Activated T-cell treated with anti-CD3 and anti-CD28 coated beads, Interleukin-2, amount 50 U/mL, for 72 hours (primary cell): ENCODE measurements at regions not wholly inside any gene's neighbourhood (a gene's known extent, or its start where the extent isn't known, plus 50 kb on each side); places are given as distances from the start of the nearest gene placed in this dataset.

Experiments used
- ATAC-seq, 2 donors: fragments of 150-1000 bp; cut with Tn5 transposase; replicated peaks in 1 of 2; 2 replicates each; pipeline ENCODE4 v1.10.0; 2021; ENCODE audit warnings: moderate library complexity in 2 of 2, mild to moderate bottlenecking in 1 of 2
- DNase-seq, 2 donors: peaks; one replicate each; pipeline ENCODE4 v3.0.0; 2021 to 2022; ENCODE audit warnings: mixed read lengths in 1 of 2
- H3K27ac Mint-ChIP-seq: one replicate; pipeline ENCODE4 v1.8.0; 2022; ENCODE audit warnings: mild to moderate bottlenecking, moderate library complexity, mixed read lengths
- H3K27me3 Mint-ChIP-seq: one replicate; pipeline ENCODE4 v1.8.0; 2022; ENCODE audit warnings: low read depth, mixed read lengths
- H3K36me3 Mint-ChIP-seq, 2 donors: one replicate each; pipeline ENCODE4 v1.8.0; 2022; ENCODE audit warnings: mixed read lengths in 2 of 2, mild to moderate bottlenecking in 1 of 2; ENCODE audit not compliant: insufficient read depth in 2 of 2
- H3K4me1 Mint-ChIP-seq: one replicate; pipeline ENCODE4 v1.8.0; 2022; ENCODE audit warnings: low read depth, mixed read lengths
- H3K4me3 Mint-ChIP-seq, 2 donors: one replicate each; pipeline ENCODE4 v1.8.0; 2022; ENCODE audit warnings: mild to moderate bottlenecking in 2 of 2, mixed read lengths in 2 of 2, moderate library complexity in 2 of 2
- H3K9me3 Mint-ChIP-seq, 2 donors: one replicate each; pipeline ENCODE4 v1.8.0; 2022; ENCODE audit warnings: mixed read lengths in 2 of 2

- H3K27me3 Mint-ChIP-seq: no peaks in the 10 kb centered on the region
- H3K4me1 Mint-ChIP-seq: no peaks in the 10 kb centered on the region
- H3K27ac Mint-ChIP-seq: no peak overlapping the region
- H3K36me3 Mint-ChIP-seq: no peaks in the 10 kb centered on the region
- no peak for ATAC-seq
- DNase-seq: no peak
- H3K9me3 Mint-ChIP-seq: peaks cover 0 to 3% of the 10 kb centered on the region in 2 donors
- H3K4me3 Mint-ChIP-seq: no peak overlapping the region
Measured at GRCh38 chr3:94564247-94564646, 501.4 kb downstream of the NSUN3 start.

- DNase-seq (no peak), ATAC-seq (no peak)
- Mint-ChIP-seq H3K27me3 (no peaks in the 10 kb centered on the region), H3K27ac (no peak overlapping the region), H3K4me3 (no peak overlapping the region), H3K9me3 (peaks cover 0 to 3% of the 10 kb centered on the region in 2 donors), H3K36me3 (no peaks in the 10 kb centered on the region), H3K4me1 (no peaks in the 10 kb centered on the region)
Measured at GRCh38 chr3:94568041-94568440, 505.2 kb downstream of the NSUN3 start.

GRCh38 chr3:94573337-94573736 is 510.5 kb downstream of the NSUN3 start:
- Mint-ChIP-seq H3K4me3 (no peak overlapping the region), H3K27me3 (no peaks in the 10 kb centered on the region), H3K9me3 (peaks cover 0 to 3% of the 10 kb centered on the region in 2 donors), H3K4me1 (no peaks in the 10 kb centered on the region), H3K27ac (no peak overlapping the region), H3K36me3 (no peaks in the 10 kb centered on the region)
- ATAC-seq (no peak), DNase-seq (no peak)

- ATAC-seq: no peak
- Mint-ChIP-seq H3K27me3 (no peaks in the 10 kb centered on the region), H3K4me3 (no peak overlapping the region), H3K4me1 (no peaks in the 10 kb centered on the region), H3K9me3 (peaks cover 4 to 14% of the 10 kb centered on the region in 2 donors), H3K36me3 (no peaks in the 10 kb centered on the region), H3K27ac (no peak overlapping the region)
- no peak for DNase-seq
Measured at GRCh38 chr3:94587291-94587690, 524.4 kb downstream of the NSUN3 start.

- Mint-ChIP-seq H3K9me3 (peaks cover 0 to 4% of the 10 kb centered on the region in 2 donors), H3K36me3 (no peaks in the 10 kb centered on the region), H3K27me3 (no peaks in the 10 kb centered on the region), H3K27ac (no peak overlapping the region), H3K4me3 (no peak overlapping the region), H3K4me1 (no peaks in the 10 kb centered on the region)
- ATAC-seq (no peak), DNase-seq (no peak)
Measured at GRCh38 chr3:94593526-94594150, 530.8 kb downstream of the NSUN3 start.

GRCh38 chr3:94596141-94596540 is 533.3 kb downstream of the NSUN3 start:
- no peak overlapping the region for H3K4me3 Mint-ChIP-seq
- no peak overlapping the region for H3K27ac Mint-ChIP-seq
- H3K36me3 Mint-ChIP-seq: no peaks in the 10 kb centered on the region
- ATAC-seq: no peak
- no peaks in the 10 kb centered on the region for H3K27me3 Mint-ChIP-seq
- H3K4me1 Mint-ChIP-seq: no peaks in the 10 kb centered on the region
- no peak for DNase-seq
- peaks cover 0 to 4% of the 10 kb centered on the region in 2 donors for H3K9me3 Mint-ChIP-seq

GRCh38 chr3:94596887-94597566 is 534.2 kb downstream of the NSUN3 start:
- H3K4me3 Mint-ChIP-seq: no peak overlapping the region
- no peaks in the 10 kb centered on the region for H3K27me3 Mint-ChIP-seq
- no peak for ATAC-seq
- no peaks in the 10 kb centered on the region for H3K4me1 Mint-ChIP-seq
- no peaks in the 10 kb centered on the region for H3K36me3 Mint-ChIP-seq
- H3K27ac Mint-ChIP-seq: no peak overlapping the region
- H3K9me3 Mint-ChIP-seq: peaks cover 0 to 4% of the 10 kb centered on the region in 2 donors
- no peak for DNase-seq

- no peaks in the 10 kb centered on the region for H3K4me1 Mint-ChIP-seq
- H3K27me3 Mint-ChIP-seq: no peaks in the 10 kb centered on the region
- ATAC-seq (no peak), DNase-seq (no peak)
- no peaks in the 10 kb centered on the region for H3K36me3 Mint-ChIP-seq
- H3K27ac Mint-ChIP-seq: no peak overlapping the region
- peaks cover 2 to 4% of the 10 kb centered on the region in 2 donors for H3K9me3 Mint-ChIP-seq
- H3K4me3 Mint-ChIP-seq: no peak overlapping the region
Measured at GRCh38 chr3:94607778-94608177, 544.9 kb downstream of the NSUN3 start.

- no peaks in the 10 kb centered on the region for H3K4me1 Mint-ChIP-seq
- no peak overlapping the region for H3K4me3 Mint-ChIP-seq
- no peaks in the 10 kb centered on the region for H3K36me3 Mint-ChIP-seq
- no peaks in the 10 kb centered on the region for H3K27me3 Mint-ChIP-seq
- no peak for ATAC-seq
- DNase-seq: no peak
- peaks cover 2 to 5% of the 10 kb centered on the region in 2 donors for H3K9me3 Mint-ChIP-seq
- H3K27ac Mint-ChIP-seq: no peak overlapping the region
Measured at GRCh38 chr3:94609908-94610307, 547.0 kb downstream of the NSUN3 start.

- no peak overlapping the region for H3K27ac Mint-ChIP-seq
- no peak for ATAC-seq
- H3K4me1 Mint-ChIP-seq: no peaks in the 10 kb centered on the region
- no peak for DNase-seq
- H3K27me3 Mint-ChIP-seq: no peaks in the 10 kb centered on the region
- no peak overlapping the region for H3K4me3 Mint-ChIP-seq
- peaks cover 2 to 5% of the 10 kb centered on the region in 2 donors for H3K9me3 Mint-ChIP-seq
- no peaks in the 10 kb centered on the region for H3K36me3 Mint-ChIP-seq
Measured at GRCh38 chr3:94611596-94611995, 548.7 kb downstream of the NSUN3 start.

- H3K27me3 Mint-ChIP-seq: no peaks in the 10 kb centered on the region
- H3K4me1 Mint-ChIP-seq: no peaks in the 10 kb centered on the region
- ATAC-seq (no peak), DNase-seq (no peak)
- H3K9me3 Mint-ChIP-seq: peaks cover 2 to 5% of the 10 kb centered on the region in 2 donors
- no peaks in the 10 kb centered on the region for H3K36me3 Mint-ChIP-seq
- H3K4me3 Mint-ChIP-seq: no peak overlapping the region
- H3K27ac Mint-ChIP-seq: no peak overlapping the region
Measured at GRCh38 chr3:94612631-94613030, 549.8 kb downstream of the NSUN3 start.

- Mint-ChIP-seq H3K4me3 (no peak overlapping the region), H3K36me3 (no peaks in the 10 kb centered on the region), H3K9me3 (peaks cover 2 to 3% of the 10 kb centered on the region in 2 donors), H3K27me3 (no peaks in the 10 kb centered on the region), H3K27ac (no peak overlapping the region), H3K4me1 (no peaks in the 10 kb centered on the region)
- DNase-seq (no peak), ATAC-seq (no peak)
Measured at GRCh38 chr3:94614192-94614591, 551.3 kb downstream of the NSUN3 start.

- Mint-ChIP-seq H3K27me3 (no peaks in the 10 kb centered on the region), H3K36me3 (no peaks in the 10 kb centered on the region), H3K9me3 (peaks cover 2 to 3% of the 10 kb centered on the region in 2 donors), H3K4me1 (no peaks in the 10 kb centered on the region), H3K27ac (no peak overlapping the region), H3K4me3 (no peak overlapping the region)
- ATAC-seq (no peak), DNase-seq (no peak)
Measured at GRCh38 chr3:94615275-94616065, 552.6 kb downstream of the NSUN3 start.
